GM10266 (cell line): ENCODE measurements at regions not wholly inside any gene's neighbourhood (a gene's known extent, or its start where the extent isn't known, plus 50 kb on each side); places are given as distances from the start of the nearest gene placed in this dataset.

Experiments used
- DNase-seq: peaks from one replicate; pipeline ENCODE4 v3.0.0; 2012; ENCODE audit errors: extremely low spot score
- TF ChIP-seq, protein P1 (sequence below): IDR thresholded peaks from 2 replicates; pipeline ENCODE4 v1.5.1; 2012; ENCODE audit warnings: mild to moderate bottlenecking, low read depth; ENCODE audit not compliant: control insufficient read depth, insufficient read depth; ENCODE audit errors: missing control alignments

DNA sequence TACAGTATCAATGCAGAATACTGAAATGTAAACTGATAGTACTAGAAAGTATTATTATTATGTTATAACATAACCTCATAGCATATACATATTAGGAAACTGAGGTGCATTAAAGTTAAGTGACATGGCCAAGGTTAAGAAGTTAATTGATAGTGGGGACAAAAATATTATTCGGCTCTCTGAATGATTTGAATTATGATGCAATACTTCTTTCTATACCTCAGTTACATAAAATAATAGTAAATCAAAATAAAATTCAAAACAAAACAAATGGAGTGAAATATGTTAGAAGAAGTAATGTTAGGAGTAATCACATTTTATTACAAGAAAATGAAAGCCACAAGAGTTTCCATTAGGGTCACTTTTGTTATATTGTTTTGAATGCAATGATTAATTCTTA, 455.2 kb downstream of the PLA2G4A start:
- TF ChIP-seq, protein P1, sequence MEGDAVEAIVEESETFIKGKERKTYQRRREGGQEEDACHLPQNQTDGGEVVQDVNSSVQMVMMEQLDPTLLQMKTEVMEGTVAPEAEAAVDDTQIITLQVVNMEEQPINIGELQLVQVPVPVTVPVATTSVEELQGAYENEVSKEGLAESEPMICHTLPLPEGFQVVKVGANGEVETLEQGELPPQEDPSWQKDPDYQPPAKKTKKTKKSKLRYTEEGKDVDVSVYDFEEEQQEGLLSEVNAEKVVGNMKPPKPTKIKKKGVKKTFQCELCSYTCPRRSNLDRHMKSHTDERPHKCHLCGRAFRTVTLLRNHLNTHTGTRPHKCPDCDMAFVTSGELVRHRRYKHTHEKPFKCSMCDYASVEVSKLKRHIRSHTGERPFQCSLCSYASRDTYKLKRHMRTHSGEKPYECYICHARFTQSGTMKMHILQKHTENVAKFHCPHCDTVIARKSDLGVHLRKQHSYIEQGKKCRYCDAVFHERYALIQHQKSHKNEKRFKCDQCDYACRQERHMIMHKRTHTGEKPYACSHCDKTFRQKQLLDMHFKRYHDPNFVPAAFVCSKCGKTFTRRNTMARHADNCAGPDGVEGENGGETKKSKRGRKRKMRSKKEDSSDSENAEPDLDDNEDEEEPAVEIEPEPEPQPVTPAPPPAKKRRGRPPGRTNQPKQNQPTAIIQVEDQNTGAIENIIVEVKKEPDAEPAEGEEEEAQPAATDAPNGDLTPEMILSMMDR, result no peak
- no peak for DNase-seq

GRCh38 chr1:187294421-187295201, 465.9 kb downstream of the PLA2G4A start:
- TF ChIP-seq, protein P1, result no peak
- DNase-seq, result no peak

- TF ChIP-seq, protein P1, result no peak
- no peak for DNase-seq
Observed at GRCh38 chr1:187300081-187300480, 471.3 kb downstream of the PLA2G4A start.

- TF ChIP-seq, protein P1, result no peak
Observed at GRCh38 chr1:187306710-187307415, 478.1 kb downstream of the PLA2G4A start.

GRCh38 chr1:187310038-187310631, 481.4 kb downstream of the PLA2G4A start:
- TF ChIP-seq, protein P1, result no peak

More at GRCh38 chr1:187306710-187307415, 478.1 kb downstream of the PLA2G4A start:
- DNase-seq, result no peak

GRCh38 chr1:187313115-187313514, 484.4 kb downstream of the PLA2G4A start:
- no peak for DNase-seq
- TF ChIP-seq, protein P1, result no peak

More at GRCh38 chr1:187310038-187310631, 481.4 kb downstream of the PLA2G4A start:
- DNase-seq, result no peak
